SJCRH30 (cell line): ENCODE measurements at regions not wholly inside any gene's neighbourhood (a gene's known extent, or its start where the extent isn't known, plus 50 kb on each side); places are given as distances from the start of the nearest gene placed in this dataset.

Experiments
- DNase-seq, 2 experiments: peaks; one replicate each; pipeline ENCODE4 v3.0.0-alpha.2; 2015 to 2020
- H3K27ac ChIP-seq: fragments of 250-450 bp; sonication (Bioruptor Pico); 2 replicates; pipeline ENCODE4 v1.5.1; 2020; ENCODE audit warnings: mild to moderate bottlenecking, moderate library complexity
- H3K27me3 ChIP-seq: fragments of 250-450 bp; sonication (Bioruptor Pico); 2 replicates; pipeline ENCODE4 v1.5.1; 2020; ENCODE audit warnings: mild to moderate bottlenecking, moderate library complexity
- H3K36me3 ChIP-seq: fragments of 250-450 bp; sonication (Bioruptor Pico); 2 replicates; pipeline ENCODE4 v1.5.1; 2020; ENCODE audit warnings: mild to moderate bottlenecking, moderate library complexity
- H3K4me1 ChIP-seq: fragments of 250-450 bp; sonication (Bioruptor Pico); 2 replicates; pipeline ENCODE4 v1.5.1; 2020; ENCODE audit warnings: mild to moderate bottlenecking, moderate library complexity
- H3K4me3 ChIP-seq: fragments of 250-450 bp; sonication (Bioruptor Pico); 2 replicates; pipeline ENCODE4 v1.5.1; 2020; ENCODE audit warnings: mild to moderate bottlenecking, moderate library complexity
- H3K9me3 ChIP-seq: fragments of 250-450 bp; sonication (Bioruptor Pico); replicated peaks from 2 replicates; pipeline ENCODE4 v1.5.1; 2020; ENCODE audit warnings: mild to moderate bottlenecking, moderate library complexity

DNA sequence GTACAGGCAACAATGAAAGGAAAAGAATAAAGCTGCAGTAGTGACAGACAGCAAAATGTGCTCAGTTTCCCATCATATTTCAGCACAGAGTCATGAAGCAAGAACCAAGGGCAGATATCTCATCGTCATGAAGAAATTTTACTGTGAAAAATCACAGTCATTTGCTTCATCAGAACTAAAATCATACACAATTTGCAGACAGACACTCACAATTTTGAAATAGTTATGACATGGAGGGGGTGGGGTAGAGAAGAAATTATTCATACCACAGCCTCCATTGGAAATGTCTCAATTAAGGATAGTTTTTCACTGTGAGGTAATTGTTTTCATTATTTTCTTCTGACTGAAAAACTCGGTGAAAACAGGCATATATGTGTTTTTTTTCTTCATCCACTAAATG is 78.8 kb upstream of the CNTN3 start:
- no peaks in the 10 kb centered on the region for H3K9me3 ChIP-seq
- H3K36me3 ChIP-seq: no peaks in the 10 kb centered on the region
- no peak overlapping the region for H3K27ac ChIP-seq
- no peak overlapping the region for H3K4me3 ChIP-seq
- H3K27me3 ChIP-seq: no peaks in the 10 kb centered on the region
- H3K4me1 ChIP-seq: no peaks in the 10 kb centered on the region
- DNase-seq: no peak

DNA sequence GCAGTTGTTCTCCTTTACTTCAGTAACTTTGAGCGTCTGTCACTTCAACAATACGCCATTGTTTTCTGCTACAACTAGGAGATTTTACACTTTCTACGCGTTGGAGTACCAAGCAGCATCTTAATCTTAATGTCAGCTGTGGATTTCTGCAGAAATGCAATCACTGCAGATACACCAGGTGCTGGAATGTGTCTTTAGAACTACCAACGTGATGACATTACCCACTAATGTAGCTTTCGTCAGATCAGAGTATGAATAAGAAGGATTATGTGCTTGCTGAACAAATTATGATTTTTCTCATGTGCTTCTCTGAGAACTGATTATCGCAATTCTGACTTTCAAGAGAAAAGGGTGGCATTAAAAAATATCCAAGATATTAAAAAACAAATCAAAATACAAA is 77.5 kb upstream of the CNTN3 start:
- no peaks in the 10 kb centered on the region for H3K36me3 ChIP-seq
- no peaks in the 10 kb centered on the region for H3K9me3 ChIP-seq
- no peaks in the 10 kb centered on the region for H3K27me3 ChIP-seq
- peak in 1 of 2 experiments; percentile 1 for DNase-seq
- no peak overlapping the region for H3K27ac ChIP-seq
- no peak overlapping the region for H3K4me3 ChIP-seq
- no peaks in the 10 kb centered on the region for H3K4me1 ChIP-seq

DNA sequence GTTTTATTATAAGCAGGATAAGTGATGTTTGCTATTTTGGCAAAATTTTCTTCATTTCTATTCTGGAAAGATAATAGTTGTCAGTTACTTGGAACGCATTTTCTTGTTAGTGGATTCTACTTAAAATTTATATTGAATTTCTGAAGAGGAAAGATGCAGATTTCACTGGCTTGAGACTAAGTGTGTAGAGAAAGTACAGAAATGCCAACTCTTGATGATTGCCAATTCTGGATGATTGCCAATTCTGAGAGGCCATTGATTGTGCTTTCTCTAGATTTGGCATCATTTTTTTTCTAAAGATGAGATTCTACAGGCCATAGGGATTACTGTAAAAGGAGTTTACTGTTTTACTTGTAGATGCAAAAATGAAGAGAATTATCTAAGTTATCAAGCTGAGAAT is 58.9 kb upstream of the CNTN3 start:
- Histone ChIP-seq H3K9me3 (no peaks in the 10 kb centered on the region), H3K4me1 (no peaks in the 10 kb centered on the region), H3K4me3 (no peak overlapping the region), H3K27ac (no peak overlapping the region), H3K36me3 (no peaks in the 10 kb centered on the region), H3K27me3 (no peaks in the 10 kb centered on the region)
- DNase-seq: no peak

DNA sequence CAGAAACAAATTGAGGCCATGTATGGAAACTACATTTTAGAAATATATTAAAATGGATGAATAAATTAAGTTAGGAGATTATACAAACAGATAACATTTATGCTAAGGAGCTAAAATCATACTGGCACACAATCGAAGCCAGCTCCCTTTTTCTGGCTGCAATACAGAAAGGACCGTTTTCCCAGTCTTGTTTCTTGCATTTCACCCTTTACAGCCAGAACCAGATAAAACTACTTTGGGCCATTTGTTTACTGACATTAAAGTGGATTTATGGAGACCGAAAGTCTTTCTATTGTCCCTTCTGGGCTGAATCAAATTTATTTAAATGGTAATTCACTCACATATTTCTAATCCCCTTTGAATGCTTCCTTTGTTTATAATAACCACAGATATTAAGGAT is 50.1 kb upstream of the CNTN3 start:
- Histone ChIP-seq H3K9me3 (no peaks in the 10 kb centered on the region), H3K27ac (no peak overlapping the region), H3K4me1 (no peaks in the 10 kb centered on the region), H3K27me3 (no peaks in the 10 kb centered on the region), H3K36me3 (no peaks in the 10 kb centered on the region), H3K4me3 (no peak overlapping the region)
- DNase-seq: no peak
